GM12878 (cell line): ENCODE measurements at regions not wholly inside any gene's neighbourhood (a gene's known extent, or its start where the extent isn't known, plus 50 kb on each side); places are given as distances from the start of the nearest gene placed in this dataset.

Experiments used
- BCL3 ChIP-seq: IDR thresholded peaks from 2 replicates; pipeline ENCODE4 v1.6.1; 2011; ENCODE audit warnings: borderline replicate concordance, low read depth, mild to moderate bottlenecking, moderate library complexity, low read length; ENCODE audit not compliant: insufficient read depth, poor library complexity, severe bottlenecking
- BHLHE40 ChIP-seq, 2 experiments: fragments of 450-650 bp in 1 of 2; IDR thresholded peaks; 2 replicates each; pipeline ENCODE4 v1.6.1; 2011 to 2017; ENCODE audit warnings: low read depth in 2 of 2, borderline replicate concordance in 1 of 2, improper control_type of control experiment in 1 of 2, low read length in 1 of 2, mild to moderate bottlenecking in 1 of 2
- CTCF ChIP-seq, 3 experiments: IDR thresholded peaks in 2 of 3; conservative IDR thresholded peaks in 1 of 3; 2 replicates each; pipeline ENCODE4 v1.5.1; 2011; ENCODE audit warnings: low read depth in 3 of 3, low read length in 3 of 3, mild to moderate bottlenecking in 3 of 3, control low read depth in 2 of 3, moderate library complexity in 2 of 3, inconsistent platforms in 1 of 3, mixed read lengths in 1 of 3; ENCODE audit not compliant: control insufficient read depth in 2 of 3, insufficient read depth in 1 of 3; ENCODE audit errors: extremely low read depth in 1 of 3
- IRF3 ChIP-seq: fragments of 450-650 bp; IDR thresholded peaks from 2 replicates; pipeline ENCODE4 v1.6.1; 2014; ENCODE audit warnings: mild to moderate bottlenecking
- POLR2AphosphoS5 ChIP-seq: IDR thresholded peaks from 2 replicates; pipeline ENCODE4 v1.6.1; 2011; ENCODE audit warnings: mild to moderate bottlenecking, low read length, inconsistent platforms
- RFX5 ChIP-seq: IDR thresholded peaks from 2 replicates; pipeline ENCODE4 v1.6.1; 2011; ENCODE audit warnings: low read depth, low read length, improper control_type of control experiment
- SMAD1 ChIP-seq: fragments of 450-650 bp; IDR thresholded peaks from 2 replicates; pipeline ENCODE4 v1.6.1; 2018; ENCODE audit warnings: mild to moderate bottlenecking, low read depth; ENCODE audit not compliant: partially characterized antibody
- TAF1 ChIP-seq: IDR thresholded peaks from 2 replicates; pipeline ENCODE4 v1.6.1; 2011; ENCODE audit warnings: mild to moderate bottlenecking, low read depth, low read length, borderline replicate concordance
- TCF7 ChIP-seq: IDR thresholded peaks from 2 replicates; pipeline ENCODE4 v1.6.1; 2014; ENCODE audit warnings: antibody characterized with exemption, borderline replicate concordance
- USF2 ChIP-seq: IDR thresholded peaks from 2 replicates; pipeline ENCODE4 v1.6.1; 2011; ENCODE audit warnings: low read depth, low read length, improper control_type of control experiment, borderline replicate concordance
- ZNF274 ChIP-seq: IDR thresholded peaks from one replicate; pipeline ENCODE4 v1.8.0; 2011; ENCODE audit not compliant: insufficient read length, insufficient read depth

- TF ChIP-seq RFX5 (no peak), POLR2AphosphoS5 (no peak), TAF1 (no peak), SMAD1 (no peak), BCL3 (no peak), CTCF (IDR thresholded peaks at IDR 0.05 in 2 of 3, conservative IDR thresholded peaks at IDR 0.05 in 1 of 3; ENCODE audit: control insufficient read depth in 2 of 3, extremely low read depth in 1 of 3, insufficient read depth in 1 of 3, low read depth in 3 of 3, low read length in 3 of 3) (no peak), ZNF274 (no peak), IRF3 (no peak), BHLHE40 (IDR thresholded peaks at IDR 0.05; ENCODE audit: borderline replicate concordance in 1 of 2, low read depth in 2 of 2, low read length in 1 of 2) (no peak), USF2 (no peak), TCF7 (no peak)
These were observed 156.7 kb downstream of the SLC4A3 start for GRCh38 chr2:219784178-219784577.
